ENCODE measurements at regions not wholly inside any gene's neighbourhood (a gene's known extent, or its start where the extent isn't known, plus 50 kb on each side); places are given as distances from the start of the nearest gene placed in this dataset.

DNA sequence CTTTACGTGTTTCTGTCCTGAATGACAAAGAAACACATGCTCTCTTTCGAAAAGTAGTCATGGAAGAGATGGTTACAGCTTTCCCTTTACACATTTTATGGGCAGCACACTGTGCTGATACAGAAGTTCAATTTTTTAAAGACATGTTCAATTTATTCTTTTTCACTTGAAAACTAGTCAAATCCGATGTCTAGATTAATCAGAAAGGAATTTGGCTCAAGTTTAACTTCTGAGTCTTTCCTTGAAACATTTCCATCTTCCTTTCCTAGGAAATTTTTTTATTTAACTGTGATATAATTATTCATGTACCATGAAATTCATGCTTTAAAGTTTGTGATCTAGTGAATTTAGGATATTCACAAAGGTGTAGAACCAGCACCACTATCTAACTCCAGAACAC, 360.1 kb downstream of the TNS3 start:
- TF ChIP-seq JUND (IDR thresholded peaks at IDR 0.05; ENCODE audit: low read depth): no peak
- no peak for DNase-seq (ENCODE audit: low read depth in 1 of 2, low spot score in 1 of 2)
- in situ Hi-C loops (cut with HindIII; ENCODE audit: low pct_unique_long_range_greater_than_20kb, low sequenced_read_pairs): no loop called here

DNA sequence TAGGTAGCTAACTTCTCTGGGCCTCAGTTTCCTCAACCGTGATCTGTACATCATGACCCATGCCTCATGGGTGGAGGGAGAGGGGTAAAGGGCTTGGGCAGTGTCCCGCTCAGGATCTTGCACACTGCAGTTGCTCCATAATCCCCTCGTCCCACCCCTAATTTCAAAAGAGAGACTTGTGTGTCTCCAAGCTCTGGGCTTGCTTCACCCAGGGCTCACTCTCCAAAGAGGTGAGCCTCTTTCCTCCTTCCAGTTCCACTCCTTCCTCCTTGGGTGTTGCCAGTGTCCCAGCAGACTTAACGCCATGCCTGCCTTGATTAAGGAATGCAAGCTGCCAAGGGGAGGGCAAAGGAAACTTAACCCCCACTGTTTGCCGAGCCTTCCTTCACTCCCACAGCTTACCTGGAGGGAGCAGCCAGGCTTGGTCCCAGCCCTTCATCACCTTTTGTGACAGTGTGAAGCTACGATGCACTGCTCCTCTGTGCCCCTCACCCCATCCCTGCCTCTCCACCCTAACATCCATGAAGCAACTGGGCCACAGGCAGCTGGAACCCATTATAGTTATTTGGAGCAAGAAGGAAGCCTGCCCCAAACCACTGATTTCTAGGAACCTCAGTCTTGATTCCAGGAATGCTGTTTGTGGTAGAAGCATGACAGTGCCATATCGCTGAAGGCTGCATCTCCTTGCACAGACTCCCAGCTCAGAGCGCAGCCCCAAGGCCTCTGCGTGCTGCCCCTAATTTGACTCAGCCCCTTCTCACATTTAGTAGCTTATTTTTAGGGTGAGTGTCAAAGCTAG, 363.3 kb downstream of the TNS3 start:
- DNase-seq (ENCODE audit: low read depth in 1 of 2, low spot score in 1 of 2): no peak
- no peak for TF ChIP-seq JUND (IDR thresholded peaks at IDR 0.05; ENCODE audit: low read depth)
- in situ Hi-C loops (cut with HindIII; ENCODE audit: low pct_unique_long_range_greater_than_20kb, low sequenced_read_pairs): no loop called here

- TF ChIP-seq JUND (IDR thresholded peaks at IDR 0.05; ENCODE audit: low read depth): no peak
- DNase-seq (ENCODE audit: low read depth in 1 of 2, low spot score in 1 of 2): no peak
- in situ Hi-C loops (cut with HindIII; ENCODE audit: low pct_unique_long_range_greater_than_20kb, low sequenced_read_pairs): no loop called here
Observed at GRCh38 chr7:47217570-47218360, 364.1 kb downstream of the TNS3 start.

DNA sequence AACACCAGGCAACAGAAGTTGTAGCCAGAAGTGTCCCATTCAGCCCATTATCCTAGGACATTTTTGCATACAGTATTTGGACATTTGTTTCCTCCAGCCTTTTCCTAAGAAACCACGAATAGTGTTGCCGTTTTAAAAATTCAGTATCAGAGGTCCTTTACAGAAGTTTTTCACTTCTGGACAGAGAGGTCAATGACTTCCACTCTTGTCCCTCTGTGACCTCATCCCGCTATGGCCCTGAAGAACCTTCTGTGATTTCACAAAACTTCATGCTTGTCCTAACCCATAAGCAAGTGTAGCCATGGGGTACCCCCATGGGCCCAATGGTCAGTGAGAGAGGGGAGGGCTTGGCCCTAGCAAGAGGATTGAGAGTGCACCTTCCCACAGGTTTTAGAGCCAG, 364.8 kb downstream of the TNS3 start:
- DNase-seq (ENCODE audit: low read depth in 1 of 2, low spot score in 1 of 2): no peak
- in situ Hi-C loops (cut with HindIII; ENCODE audit: low pct_unique_long_range_greater_than_20kb, low sequenced_read_pairs): no loop called here
- no peak for TF ChIP-seq JUND (IDR thresholded peaks at IDR 0.05; ENCODE audit: low read depth)

- in situ Hi-C loops (cut with HindIII; ENCODE audit: low pct_unique_long_range_greater_than_20kb, low sequenced_read_pairs): no loop called here
- no peak for TF ChIP-seq JUND (IDR thresholded peaks at IDR 0.05; ENCODE audit: low read depth)
- no peak for DNase-seq (ENCODE audit: low read depth in 1 of 2, low spot score in 1 of 2)
Observed at GRCh38 chr7:47216439-47216838, 365.5 kb downstream of the TNS3 start.

GRCh38 chr7:47215640-47216039, 366.3 kb downstream of the TNS3 start:
- in situ Hi-C loops (cut with HindIII; ENCODE audit: low pct_unique_long_range_greater_than_20kb, low sequenced_read_pairs): no loop called here
- no peak for DNase-seq (ENCODE audit: low read depth in 1 of 2, low spot score in 1 of 2)
- no peak for TF ChIP-seq JUND (IDR thresholded peaks at IDR 0.05; ENCODE audit: low read depth)

DNA sequence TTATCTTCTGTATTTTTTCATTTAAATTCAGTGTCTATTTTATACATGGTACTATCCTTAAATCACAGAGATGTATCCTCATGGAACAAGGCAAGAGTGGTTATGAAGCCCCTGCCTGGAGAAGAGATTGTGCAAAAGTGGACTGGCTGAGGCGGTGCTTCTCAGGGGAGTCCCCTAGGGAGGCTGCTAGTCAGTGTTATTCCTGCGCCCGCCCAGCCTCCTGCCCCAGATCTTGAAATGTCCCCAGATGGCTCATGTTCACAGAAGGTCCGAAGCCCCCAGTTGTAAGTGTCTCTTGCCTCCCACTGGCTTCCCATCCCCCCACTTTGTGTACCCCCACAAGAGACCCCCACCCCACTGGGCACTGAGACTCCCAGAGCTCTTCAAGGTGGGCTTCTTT, 366.9 kb downstream of the TNS3 start:
- TF ChIP-seq JUND (IDR thresholded peaks at IDR 0.05; ENCODE audit: low read depth): no peak
- in situ Hi-C loops (cut with HindIII; ENCODE audit: low pct_unique_long_range_greater_than_20kb, low sequenced_read_pairs): no loop called here

DNA sequence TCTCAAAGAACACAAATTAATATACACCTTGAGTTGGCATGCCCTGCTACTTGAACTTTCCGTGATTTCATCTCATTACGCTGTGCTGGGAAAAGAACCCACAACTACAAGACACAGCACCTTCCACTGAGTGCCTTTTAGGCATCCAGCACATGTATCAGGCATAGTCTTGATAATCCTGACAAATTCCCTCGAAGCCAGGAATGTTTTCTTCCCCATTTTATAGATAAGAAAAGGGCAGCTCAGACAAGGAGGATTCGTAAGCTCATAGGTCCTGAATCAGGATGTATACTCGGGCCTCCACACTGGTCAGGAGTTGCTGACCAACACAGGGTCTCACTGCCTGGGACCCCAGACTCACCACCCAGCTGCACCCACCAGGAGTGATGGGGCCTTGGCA, 368.6 kb downstream of the TNS3 start:
- DNase-seq (ENCODE audit: low read depth in 1 of 2, low spot score in 1 of 2): no peak
- in situ Hi-C loops (cut with HindIII; ENCODE audit: low pct_unique_long_range_greater_than_20kb, low sequenced_read_pairs): no loop called here
- no peak for TF ChIP-seq JUND (IDR thresholded peaks at IDR 0.05; ENCODE audit: low read depth)

More for the DNA sequence above, 366.9 kb downstream of the TNS3 start:
- no peak for DNase-seq (ENCODE audit: low read depth in 1 of 2, low spot score in 1 of 2)

- no peak for DNase-seq (ENCODE audit: low read depth in 1 of 2, low spot score in 1 of 2)
- in situ Hi-C loops (cut with HindIII; ENCODE audit: low pct_unique_long_range_greater_than_20kb, low sequenced_read_pairs): no loop called here
- TF ChIP-seq JUND (IDR thresholded peaks at IDR 0.05; ENCODE audit: low read depth): no peak
Observed at GRCh38 chr7:47211519-47211973, 370.4 kb downstream of the TNS3 start.

DNA sequence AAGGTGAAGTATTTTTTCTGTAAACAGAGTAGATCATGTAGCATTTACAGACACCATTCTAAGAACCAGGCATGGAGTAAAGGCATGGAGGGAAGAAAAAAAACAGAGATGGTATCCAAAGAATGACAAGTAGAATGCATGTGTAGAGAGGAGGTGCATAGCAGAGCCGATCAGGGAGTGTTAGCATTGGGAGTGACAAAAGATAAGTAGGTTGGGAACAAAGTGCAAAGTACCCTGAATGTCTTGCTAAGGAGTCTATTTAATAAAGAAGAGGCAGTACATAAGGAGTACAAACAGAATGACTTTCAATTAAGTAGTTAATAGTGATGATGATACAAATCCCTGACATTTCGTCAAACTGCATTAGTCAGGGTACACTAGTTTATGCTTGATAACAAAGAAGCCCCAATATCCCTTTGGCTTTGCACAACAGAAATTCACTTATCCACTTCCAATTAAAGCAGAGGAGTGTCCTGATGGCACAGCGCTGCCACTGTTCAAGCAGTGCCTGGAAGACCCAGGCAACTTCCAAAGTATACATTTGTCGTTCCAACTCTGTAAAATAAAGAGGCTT, 371.5 kb downstream of the TNS3 start:
- in situ Hi-C loops (cut with HindIII; ENCODE audit: low pct_unique_long_range_greater_than_20kb, low sequenced_read_pairs): no loop called here
- TF ChIP-seq JUND (IDR thresholded peaks at IDR 0.05; ENCODE audit: low read depth): no peak
- no peak for DNase-seq (ENCODE audit: low read depth in 1 of 2, low spot score in 1 of 2)

GRCh38 chr7:47207956-47208355, 374.0 kb downstream of the TNS3 start:
- no peak for TF ChIP-seq JUND (IDR thresholded peaks at IDR 0.05; ENCODE audit: low read depth)
- no peak for DNase-seq (ENCODE audit: low read depth in 1 of 2, low spot score in 1 of 2)
- in situ Hi-C loops (cut with HindIII; ENCODE audit: low pct_unique_long_range_greater_than_20kb, low sequenced_read_pairs): no loop called here

- DNase-seq (ENCODE audit: low read depth in 1 of 2, low spot score in 1 of 2): no peak
- in situ Hi-C loops (cut with HindIII; ENCODE audit: low pct_unique_long_range_greater_than_20kb, low sequenced_read_pairs): no loop called here
- TF ChIP-seq JUND (IDR thresholded peaks at IDR 0.05; ENCODE audit: low read depth): no peak
Observed at GRCh38 chr7:47204709-47205108, 377.2 kb downstream of the TNS3 start.
